GM10266 (cell line): ENCODE measurements at regions not wholly inside any gene's neighbourhood (a gene's known extent, or its start where the extent isn't known, plus 50 kb on each side); places are given as distances from the start of the nearest gene placed in this dataset.
A peak's percentile ranks its signal among the peaks of the same experiment; 100 is the strongest.
"Not testable (repeated sequence)": the region's sequence is repeated elsewhere in the genome, so short reads cannot be mapped to it uniquely, and the experiment has no call there.

Experiments used
- DNase-seq: peaks from one replicate; pipeline ENCODE4 v3.0.0; 2012; ENCODE audit errors: extremely low spot score
- TF ChIP-seq, protein P1 (sequence below): IDR thresholded peaks from 2 replicates; pipeline ENCODE4 v1.5.1; 2012; ENCODE audit warnings: mild to moderate bottlenecking, low read depth; ENCODE audit not compliant: control insufficient read depth, insufficient read depth; ENCODE audit errors: missing control alignments

DNA sequence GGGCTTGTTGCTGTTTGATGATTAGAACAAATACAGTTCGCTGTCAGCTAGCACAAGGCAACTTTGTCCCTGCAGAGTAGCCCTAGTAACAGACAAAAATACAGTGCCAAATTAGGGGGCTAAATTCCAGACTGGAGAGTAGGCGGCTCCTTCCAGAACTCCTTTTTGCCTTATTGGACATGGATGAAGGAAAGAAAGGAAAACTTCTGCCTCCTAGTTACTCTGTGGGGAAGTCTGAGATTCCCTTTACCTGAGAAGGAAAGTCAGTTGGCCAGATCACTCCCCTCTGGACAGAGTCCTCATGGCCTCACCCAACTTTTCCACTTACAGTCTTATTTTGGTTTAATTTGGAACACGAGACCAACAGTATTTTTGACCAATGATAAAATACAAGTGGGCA lies 140.5 kb upstream of the ADAMTS3 start:
- no peak for DNase-seq
- TF ChIP-seq, protein P1, sequence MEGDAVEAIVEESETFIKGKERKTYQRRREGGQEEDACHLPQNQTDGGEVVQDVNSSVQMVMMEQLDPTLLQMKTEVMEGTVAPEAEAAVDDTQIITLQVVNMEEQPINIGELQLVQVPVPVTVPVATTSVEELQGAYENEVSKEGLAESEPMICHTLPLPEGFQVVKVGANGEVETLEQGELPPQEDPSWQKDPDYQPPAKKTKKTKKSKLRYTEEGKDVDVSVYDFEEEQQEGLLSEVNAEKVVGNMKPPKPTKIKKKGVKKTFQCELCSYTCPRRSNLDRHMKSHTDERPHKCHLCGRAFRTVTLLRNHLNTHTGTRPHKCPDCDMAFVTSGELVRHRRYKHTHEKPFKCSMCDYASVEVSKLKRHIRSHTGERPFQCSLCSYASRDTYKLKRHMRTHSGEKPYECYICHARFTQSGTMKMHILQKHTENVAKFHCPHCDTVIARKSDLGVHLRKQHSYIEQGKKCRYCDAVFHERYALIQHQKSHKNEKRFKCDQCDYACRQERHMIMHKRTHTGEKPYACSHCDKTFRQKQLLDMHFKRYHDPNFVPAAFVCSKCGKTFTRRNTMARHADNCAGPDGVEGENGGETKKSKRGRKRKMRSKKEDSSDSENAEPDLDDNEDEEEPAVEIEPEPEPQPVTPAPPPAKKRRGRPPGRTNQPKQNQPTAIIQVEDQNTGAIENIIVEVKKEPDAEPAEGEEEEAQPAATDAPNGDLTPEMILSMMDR, result no peak

DNA sequence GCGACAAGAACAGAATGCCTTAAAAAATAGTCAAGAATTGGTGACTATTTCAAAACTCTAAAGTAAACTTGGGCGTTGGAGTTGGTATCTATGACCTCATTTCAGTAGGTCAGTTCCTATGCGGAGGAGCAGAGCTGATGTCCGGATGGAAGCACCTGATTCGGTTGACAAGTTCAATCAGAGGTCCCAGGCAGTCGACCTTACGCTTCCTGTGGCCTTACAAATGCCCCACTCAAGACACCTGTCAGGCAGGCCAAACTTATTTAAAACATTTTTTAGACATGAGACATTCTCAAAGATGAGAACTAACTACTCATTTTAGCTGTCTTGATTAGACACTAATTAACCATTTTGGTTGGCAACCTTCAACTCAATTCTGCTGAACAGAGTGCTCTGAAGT lies 137.7 kb upstream of the ADAMTS3 start:
- DNase-seq, result no peak
- TF ChIP-seq, protein P1, result no peak

DNA sequence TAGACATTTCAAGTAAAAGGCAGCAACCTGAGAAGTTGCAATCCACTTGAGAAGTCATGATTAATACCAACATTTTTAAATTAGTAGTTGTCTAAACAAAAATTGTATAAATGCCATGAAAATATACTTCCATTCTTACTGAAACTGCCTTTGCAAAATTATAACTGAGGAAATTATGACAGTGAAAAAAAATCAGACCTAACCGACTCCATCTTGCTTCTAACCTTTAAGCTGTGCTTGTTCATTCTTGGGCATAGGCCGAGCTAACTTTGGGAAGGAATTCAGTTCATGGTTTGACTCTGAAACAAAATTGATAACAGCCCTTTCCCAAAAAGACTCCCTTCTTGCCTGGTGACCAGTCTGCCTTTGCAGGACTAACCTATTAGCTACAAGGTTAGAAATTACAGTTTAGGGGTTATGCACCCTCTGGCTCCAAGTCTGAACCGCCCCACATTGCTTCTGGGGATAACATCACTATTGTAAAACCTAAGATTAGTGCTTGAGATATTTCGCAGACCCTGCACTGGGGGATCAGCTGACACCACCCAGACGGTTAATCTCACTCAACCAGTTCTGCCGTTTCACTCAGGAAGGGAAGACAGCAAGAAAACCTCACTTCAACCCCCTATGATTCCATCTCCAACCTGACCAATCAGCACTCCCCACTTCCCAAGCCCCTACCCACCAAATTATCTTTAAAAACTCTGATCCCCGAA lies 136.1 kb upstream of the ADAMTS3 start:
- DNase-seq, result not testable (repeated sequence)

DNA sequence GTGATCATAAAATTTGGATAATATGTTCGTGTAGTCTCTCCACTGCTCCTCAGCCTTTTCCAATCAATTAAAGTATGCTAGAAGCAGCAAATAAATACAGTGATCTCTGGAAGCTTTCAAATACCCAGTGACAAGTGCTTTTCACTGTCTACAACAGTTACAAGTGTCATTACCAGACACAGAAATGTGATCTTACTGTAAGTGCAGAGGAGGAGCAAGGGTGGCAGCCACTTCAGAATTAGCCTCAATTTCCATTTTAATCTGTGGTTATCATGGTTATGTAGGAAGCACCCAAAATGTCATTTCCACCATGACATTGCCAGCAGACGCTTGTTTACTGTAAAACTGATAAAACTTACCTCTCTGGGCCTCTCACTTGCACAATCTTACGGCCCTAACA lies 133.9 kb upstream of the ADAMTS3 start:
- DNase-seq, result no peak
- TF ChIP-seq, protein P1, result no peak

DNA sequence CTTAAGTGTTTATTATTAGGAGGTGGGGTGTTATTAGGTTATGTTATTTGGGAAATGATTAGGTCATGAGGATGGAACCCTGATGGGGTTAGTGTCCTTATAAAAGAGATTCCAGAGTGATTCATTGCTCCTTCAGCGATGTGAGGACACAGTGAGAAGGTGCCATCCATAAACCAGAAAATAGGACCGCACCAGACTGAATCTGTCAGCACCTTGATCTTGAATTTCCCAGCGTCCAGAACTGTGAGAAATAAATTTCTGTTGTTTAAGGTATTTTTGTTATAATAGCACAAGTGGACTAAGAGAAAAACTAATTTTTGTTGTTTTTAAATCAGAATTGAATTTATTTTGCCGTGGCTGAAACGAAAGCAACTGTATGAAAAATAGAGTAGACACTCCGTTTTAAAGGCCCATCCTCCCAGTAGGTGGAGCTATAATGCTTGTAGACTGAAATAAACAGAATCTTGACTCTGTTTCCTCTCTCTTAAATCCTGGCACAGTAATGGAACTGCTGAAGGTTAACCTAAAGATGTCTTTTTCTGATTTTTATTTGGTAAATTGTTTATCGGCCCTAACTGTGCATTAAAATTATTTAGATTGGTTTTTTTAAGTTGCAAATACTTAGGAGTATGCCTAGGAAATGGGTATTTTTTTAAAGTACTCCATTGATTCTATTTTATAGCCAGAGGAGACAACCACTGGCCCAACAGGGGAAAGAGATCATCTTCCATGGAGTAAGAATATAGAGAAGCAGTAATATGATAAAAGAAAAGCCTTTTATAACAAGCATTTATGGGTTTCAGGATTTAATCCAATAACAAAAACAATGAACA lies 133.2 kb upstream of the ADAMTS3 start:
- DNase-seq, result peak; percentile 38
- TF ChIP-seq, protein P1, result peak; percentile 64

DNA sequence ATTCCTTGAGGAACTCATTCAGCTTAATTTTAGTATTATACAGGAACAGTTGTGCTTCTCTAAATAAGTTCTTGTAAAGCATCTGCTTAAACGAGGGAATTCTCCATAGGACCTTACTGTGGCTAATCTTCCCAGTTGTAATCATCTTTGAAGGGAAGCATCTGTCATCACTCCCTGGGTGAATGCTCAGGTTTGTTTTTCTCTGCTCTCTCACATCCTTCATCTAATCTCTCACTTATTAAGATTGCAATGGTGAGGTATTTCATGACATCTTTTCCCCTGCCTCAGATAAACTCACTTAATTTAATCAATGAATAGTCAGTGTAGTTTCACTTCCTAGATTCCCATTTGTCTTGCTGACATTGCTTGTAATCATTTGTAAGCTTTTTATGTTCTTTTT lies 121.8 kb upstream of the ADAMTS3 start:
- no peak for DNase-seq
- TF ChIP-seq, protein P1, result no peak

DNA sequence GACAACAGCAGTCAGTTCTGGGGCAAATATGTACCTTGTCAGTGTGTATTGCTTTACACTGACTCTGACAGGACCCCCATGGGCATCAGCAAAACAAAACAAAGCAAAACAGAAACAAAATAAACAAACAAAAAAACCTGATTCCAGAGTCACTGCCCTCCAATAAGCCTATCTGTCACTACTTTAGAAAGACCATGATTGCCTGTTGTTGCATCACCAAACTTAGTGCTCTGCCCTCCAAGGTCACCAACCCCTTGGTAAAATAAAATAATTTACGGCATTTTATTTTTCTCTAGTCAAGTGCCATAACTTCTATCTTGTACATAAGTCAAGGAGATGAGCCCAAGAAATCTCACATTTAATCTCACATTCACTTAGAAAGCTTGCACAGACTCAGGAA lies 120.9 kb upstream of the ADAMTS3 start:
- TF ChIP-seq, protein P1, result no peak
- no peak for DNase-seq

DNA sequence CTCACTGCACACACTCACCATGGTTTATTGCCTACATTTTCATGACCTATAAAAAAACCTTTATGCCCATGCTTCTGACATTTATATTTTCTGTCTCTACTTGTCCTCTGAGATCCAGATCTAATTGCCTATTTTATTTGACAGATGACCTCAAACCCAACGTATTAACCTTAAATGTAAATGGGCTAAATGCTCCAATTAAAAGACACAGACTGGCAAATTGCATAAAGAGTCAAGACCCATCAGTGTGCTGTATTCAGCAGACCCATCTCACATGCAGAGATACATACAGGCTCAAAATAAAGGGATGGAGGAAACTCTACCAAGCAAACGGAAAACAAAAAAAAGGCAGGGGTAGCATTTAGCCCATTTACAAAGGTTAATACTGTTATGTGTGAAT lies 117.4 kb upstream of the ADAMTS3 start:
- not testable (repeated sequence) for DNase-seq
